ENCODE measurements at regions not wholly inside any gene's neighbourhood (a gene's known extent, or its start where the extent isn't known, plus 50 kb on each side); places are given as distances from the start of the nearest gene placed in this dataset.

DNA sequence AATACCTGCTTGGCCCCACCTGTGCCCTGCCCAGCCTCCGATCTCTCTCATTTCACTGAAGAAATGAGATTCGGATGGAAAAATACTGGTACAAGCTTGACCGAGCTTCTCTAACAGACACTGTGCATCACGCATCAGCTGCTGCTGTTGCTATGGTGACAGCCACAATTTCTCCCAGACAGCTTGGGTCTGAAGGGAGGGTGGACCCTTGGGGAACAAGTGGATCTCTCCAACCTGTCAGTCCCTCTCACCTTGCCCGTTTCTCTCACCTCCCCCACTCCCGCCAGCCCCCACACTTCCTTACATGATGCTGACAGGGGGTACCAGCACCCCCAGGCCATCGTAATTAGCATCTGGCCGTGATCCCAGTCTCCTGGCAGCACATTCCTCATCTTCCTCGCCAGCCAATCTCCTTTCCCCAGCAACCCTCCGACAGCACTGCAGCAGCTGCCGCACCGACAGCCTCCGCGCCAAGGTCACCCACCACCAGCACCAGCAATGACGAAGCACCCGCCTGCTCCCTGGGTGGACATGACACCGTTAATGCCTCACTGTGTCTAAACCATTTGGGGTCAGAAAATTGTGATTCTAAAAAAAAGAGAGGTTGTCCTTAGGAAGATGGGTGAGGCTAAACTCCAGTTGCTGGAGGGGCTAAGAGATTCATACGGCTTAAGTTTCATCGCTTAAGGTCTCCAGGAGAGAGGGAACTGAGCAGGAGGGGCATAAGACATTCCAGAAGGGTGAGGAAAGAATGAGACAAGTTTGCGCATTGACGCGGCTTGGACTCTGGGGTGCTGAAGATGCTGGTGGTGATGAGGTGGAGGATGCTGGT, 58.6 kb upstream of the TNRC6A start:
- H3K4me3 ChIP-seq (ENCODE audit: low read depth, low read length) = no peak overlapping the region
- no peaks in the 10 kb centered on the region for H3K36me3 Mint-ChIP-seq
- H3K36me3 ChIP-seq (ENCODE audit: control insufficient read depth, insufficient read depth, low read length) = no peaks in the 10 kb centered on the region
- no peaks in the 10 kb centered on the region for H3K9me3 Mint-ChIP-seq
- no peaks in the 10 kb centered on the region for H3K9me3 ChIP-seq (ENCODE audit: control insufficient read depth in 2 of 2, low read length in 2 of 2)
- peak overlapping the region in 1 of 3 donors; percentile 16 for H3K27ac Mint-ChIP-seq
- H3K4me3 Mint-ChIP-seq = no peak overlapping the region
- peaks cover 0 to 10% (median 6%) of the 10 kb centered on the region in 4 donors for H3K4me1 Mint-ChIP-seq
- H3K4me1 ChIP-seq (ENCODE audit: control insufficient read depth, insufficient read depth, low read length, poor library complexity, severe bottlenecking) = no peaks in the 10 kb centered on the region
- DNase-seq (no peak), ATAC-seq (ENCODE audit: low read depth in 2 of 2) (no peak)
- H3K27ac ChIP-seq (ENCODE audit: insufficient read depth, low read length, poor library complexity, severe bottlenecking) = no peak overlapping the region
- no peaks in the 10 kb centered on the region for H3K27me3 ChIP-seq (ENCODE audit: control insufficient read depth, insufficient read depth, low read length)
- H3K27me3 Mint-ChIP-seq = no peaks in the 10 kb centered on the region

DNA sequence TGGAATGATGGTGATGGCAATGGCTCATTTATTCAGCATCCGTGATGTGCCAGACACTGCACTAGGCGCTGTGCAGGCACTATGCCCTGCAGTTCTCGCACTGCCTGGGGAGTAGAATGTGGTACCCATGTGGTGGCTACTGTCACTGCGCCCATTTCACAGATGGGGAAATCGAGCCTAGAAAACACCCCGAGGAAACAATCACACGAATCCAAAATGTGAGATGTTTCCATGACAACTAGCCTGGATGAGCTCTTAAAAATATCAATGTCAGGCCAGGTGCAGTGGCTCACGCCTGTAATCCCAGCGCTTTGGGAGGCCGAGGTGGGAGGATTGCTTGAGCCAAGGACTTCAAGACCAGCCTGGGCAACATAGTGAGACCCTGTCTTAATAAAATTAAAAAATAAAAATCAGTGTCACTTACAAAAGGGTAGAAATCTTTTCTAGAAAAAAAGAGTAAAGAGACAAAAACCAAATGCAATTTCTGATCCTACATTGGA, 57.9 kb upstream of the TNRC6A start:
- Mint-ChIP-seq H3K4me3 (no peak overlapping the region), H3K9me3 (no peaks in the 10 kb centered on the region), H3K27me3 (no peaks in the 10 kb centered on the region), H3K36me3 (no peaks in the 10 kb centered on the region), H3K4me1 (peaks cover 0 to 10% (median 6%) of the 10 kb centered on the region in 4 donors), H3K27ac (no peak overlapping the region)
- H3K9me3 ChIP-seq (ENCODE audit: control insufficient read depth in 2 of 2, low read length in 2 of 2) = no peaks in the 10 kb centered on the region
- no peaks in the 10 kb centered on the region for H3K36me3 ChIP-seq (ENCODE audit: control insufficient read depth, insufficient read depth, low read length)
- H3K4me1 ChIP-seq (ENCODE audit: control insufficient read depth, insufficient read depth, low read length, poor library complexity, severe bottlenecking) = no peaks in the 10 kb centered on the region
- no peak for ATAC-seq (ENCODE audit: low read depth in 2 of 2)
- H3K27ac ChIP-seq (ENCODE audit: insufficient read depth, low read length, poor library complexity, severe bottlenecking) = no peak overlapping the region
- no peak for DNase-seq
- no peaks in the 10 kb centered on the region for H3K27me3 ChIP-seq (ENCODE audit: control insufficient read depth, insufficient read depth, low read length)
- no peak overlapping the region for H3K4me3 ChIP-seq (ENCODE audit: low read depth, low read length)

GRCh38 chr16:24673155-24673554, 56.3 kb upstream of the TNRC6A start:
- DNase-seq (no peak), ATAC-seq (ENCODE audit: low read depth in 2 of 2) (no peak)
- H3K4me1 ChIP-seq (ENCODE audit: control insufficient read depth, insufficient read depth, low read length, poor library complexity, severe bottlenecking) = no peaks in the 10 kb centered on the region
- H3K4me3 Mint-ChIP-seq = no peak overlapping the region
- H3K9me3 ChIP-seq (ENCODE audit: control insufficient read depth in 2 of 2, low read length in 2 of 2) = no peaks in the 10 kb centered on the region
- no peaks in the 10 kb centered on the region for H3K36me3 ChIP-seq (ENCODE audit: control insufficient read depth, insufficient read depth, low read length)
- no peaks in the 10 kb centered on the region for H3K36me3 Mint-ChIP-seq
- peaks cover 0 to 10% (median 6%) of the 10 kb centered on the region in 4 donors for H3K4me1 Mint-ChIP-seq
- no peaks in the 10 kb centered on the region for H3K9me3 Mint-ChIP-seq
- peaks cover 5% of the 10 kb centered on the region for H3K27me3 Mint-ChIP-seq
- no peak overlapping the region for H3K27ac ChIP-seq (ENCODE audit: insufficient read depth, low read length, poor library complexity, severe bottlenecking)
- no peak overlapping the region for H3K4me3 ChIP-seq (ENCODE audit: low read depth, low read length)
- no peaks in the 10 kb centered on the region for H3K27me3 ChIP-seq (ENCODE audit: control insufficient read depth, insufficient read depth, low read length)
- H3K27ac Mint-ChIP-seq = no peak overlapping the region

GRCh38 chr16:24674877-24675276, 54.6 kb upstream of the TNRC6A start:
- no peaks in the 10 kb centered on the region for H3K9me3 ChIP-seq (ENCODE audit: control insufficient read depth in 2 of 2, low read length in 2 of 2)
- no peaks in the 10 kb centered on the region for H3K36me3 ChIP-seq (ENCODE audit: control insufficient read depth, insufficient read depth, low read length)
- no peak overlapping the region for H3K27ac ChIP-seq (ENCODE audit: insufficient read depth, low read length, poor library complexity, severe bottlenecking)
- no peak overlapping the region for H3K4me3 ChIP-seq (ENCODE audit: low read depth, low read length)
- H3K4me3 Mint-ChIP-seq = no peak overlapping the region
- no peaks in the 10 kb centered on the region for H3K9me3 Mint-ChIP-seq
- DNase-seq = no peak
- H3K27me3 ChIP-seq (ENCODE audit: control insufficient read depth, insufficient read depth, low read length) = no peaks in the 10 kb centered on the region
- peak overlapping the region in 1 of 3 donors; percentile 15 for H3K27ac Mint-ChIP-seq
- no peaks in the 10 kb centered on the region for H3K4me1 ChIP-seq (ENCODE audit: control insufficient read depth, insufficient read depth, low read length, poor library complexity, severe bottlenecking)
- H3K4me1 Mint-ChIP-seq = peaks cover 0 to 3% (median 0%) of the 10 kb centered on the region in 4 donors
- peaks cover 5% of the 10 kb centered on the region for H3K27me3 Mint-ChIP-seq
- ATAC-seq (ENCODE audit: low read depth in 2 of 2) = no peak
- H3K36me3 Mint-ChIP-seq = no peaks in the 10 kb centered on the region

- Mint-ChIP-seq H3K36me3 (no peaks in the 10 kb centered on the region), H3K4me1 (no peaks in the 10 kb centered on the region), H3K9me3 (no peaks in the 10 kb centered on the region), H3K27ac (no peak overlapping the region), H3K27me3 (peaks cover 5% of the 10 kb centered on the region), H3K4me3 (no peak overlapping the region)
- Histone ChIP-seq H3K27me3 (ENCODE audit: control insufficient read depth, insufficient read depth, low read length) (no peaks in the 10 kb centered on the region), H3K36me3 (ENCODE audit: control insufficient read depth, insufficient read depth, low read length) (no peaks in the 10 kb centered on the region), H3K9me3 (ENCODE audit: control insufficient read depth in 2 of 2, low read length in 2 of 2) (no peaks in the 10 kb centered on the region), H3K27ac (ENCODE audit: insufficient read depth, low read length, poor library complexity, severe bottlenecking) (no peak overlapping the region), H3K4me3 (ENCODE audit: low read depth, low read length) (no peak overlapping the region), H3K4me1 (ENCODE audit: control insufficient read depth, insufficient read depth, low read length, poor library complexity, severe bottlenecking) (no peaks in the 10 kb centered on the region)
- DNase-seq = no peak
- no peak for ATAC-seq (ENCODE audit: low read depth in 2 of 2)
These were observed 52.1 kb upstream of the TNRC6A start for GRCh38 chr16:24677388-24677787.

Measured in CD4-positive, CD25-positive, alpha-beta regulatory T cell (primary cell).